Muscle layer of duodenum (tissue), 2 donors: ENCODE measurements at regions not wholly inside any gene's neighbourhood (a gene's known extent, or its start where the extent isn't known, plus 50 kb on each side); places are given as distances from the start of the nearest gene placed in this dataset.
"Not testable (repeated sequence)": the region's sequence is repeated elsewhere in the genome, so short reads cannot be mapped to it uniquely, and the experiment has no call there.

Experiments
- H3K27ac ChIP-seq: one replicate; pipeline ENCODE4 v1.7.0; 2013; ENCODE audit warnings: mild to moderate bottlenecking, low read length
- H3K27me3 ChIP-seq: one replicate; pipeline ENCODE4 v1.7.0; 2013; ENCODE audit warnings: low read depth, mild to moderate bottlenecking, control low read depth, low read length
- H3K36me3 ChIP-seq, 2 donors: one replicate each; pipeline ENCODE4 v1.7.0; 2013; ENCODE audit warnings: low read length in 2 of 2, control low read depth in 1 of 2, mild to moderate bottlenecking in 1 of 2; ENCODE audit not compliant: insufficient read depth in 2 of 2, control insufficient read depth in 1 of 2
- H3K4me1 ChIP-seq, 2 donors: one replicate each; pipeline ENCODE4 v1.7.0; 2013; ENCODE audit warnings: low read length in 2 of 2, mild to moderate bottlenecking in 2 of 2, control low read depth in 1 of 2, moderate library complexity in 1 of 2; ENCODE audit not compliant: insufficient read depth in 2 of 2, control insufficient read depth in 1 of 2
- H3K4me3 ChIP-seq, 2 donors: one replicate each; pipeline ENCODE4 v1.7.0; 2013; ENCODE audit warnings: low read length in 2 of 2, low read depth in 1 of 2, mild to moderate bottlenecking in 1 of 2
- H3K9me3 ChIP-seq, 2 donors: one replicate each; pipeline ENCODE4 v1.7.0; 2013; ENCODE audit warnings: low read length in 2 of 2, control low read depth in 1 of 2, mild to moderate bottlenecking in 1 of 2; ENCODE audit not compliant: control insufficient read depth in 1 of 2
- donor health status: healthy.

GRCh38 chr16:88201611-88202010, 181.1 kb upstream of the ZNF469 start:
- not testable (repeated sequence) for H3K27ac ChIP-seq, H3K9me3 ChIP-seq, H3K4me1 ChIP-seq, H3K36me3 ChIP-seq, H3K27me3 ChIP-seq, H3K4me3 ChIP-seq

GRCh38 chr16:88202207-88202745, 180.5 kb upstream of the ZNF469 start:
- Histone ChIP-seq H3K4me3 (no peak overlapping the region), H3K36me3 (no peaks in the 10 kb centered on the region), H3K4me1 (no peaks in the 10 kb centered on the region), H3K27me3 (no peaks in the 10 kb centered on the region), H3K9me3 (no peaks in the 10 kb centered on the region), H3K27ac (no peak overlapping the region)

- H3K27ac ChIP-seq, H3K36me3 ChIP-seq, H3K9me3 ChIP-seq, H3K4me1 ChIP-seq, H3K27me3 ChIP-seq, H3K4me3 ChIP-seq: not testable (repeated sequence)
Observed at GRCh38 chr16:88202856-88203681, 179.7 kb upstream of the ZNF469 start.

GRCh38 chr16:88204131-88205110, 178.3 kb upstream of the ZNF469 start:
- not testable (repeated sequence) for H3K27ac ChIP-seq, H3K9me3 ChIP-seq, H3K4me3 ChIP-seq, H3K36me3 ChIP-seq, H3K4me1 ChIP-seq, H3K27me3 ChIP-seq

GRCh38 chr16:88205482-88205881, 177.3 kb upstream of the ZNF469 start:
- not testable (repeated sequence) for H3K36me3 ChIP-seq

GRCh38 chr16:88206006-88206405, 176.8 kb upstream of the ZNF469 start:
- not testable (repeated sequence) for H3K36me3 ChIP-seq, H3K4me3 ChIP-seq, H3K27ac ChIP-seq, H3K4me1 ChIP-seq, H3K27me3 ChIP-seq, H3K9me3 ChIP-seq

More at GRCh38 chr16:88205482-88205881, 177.3 kb upstream of the ZNF469 start:
- H3K9me3 ChIP-seq, H3K4me1 ChIP-seq, H3K27ac ChIP-seq, H3K27me3 ChIP-seq, H3K4me3 ChIP-seq: not testable (repeated sequence)

GRCh38 chr16:88206516-88206915, 176.2 kb upstream of the ZNF469 start:
- H3K27me3 ChIP-seq, H3K9me3 ChIP-seq, H3K36me3 ChIP-seq, H3K4me1 ChIP-seq, H3K27ac ChIP-seq, H3K4me3 ChIP-seq: not testable (repeated sequence)

GRCh38 chr16:88208112-88208511, 174.6 kb upstream of the ZNF469 start:
- Histone ChIP-seq H3K36me3 (no peaks in the 10 kb centered on the region), H3K9me3 (no peaks in the 10 kb centered on the region), H3K4me3 (no peak overlapping the region), H3K4me1 (no peaks in the 10 kb centered on the region), H3K27me3 (no peaks in the 10 kb centered on the region), H3K27ac (no peak overlapping the region)

GRCh38 chr16:88208776-88209175, 174.0 kb upstream of the ZNF469 start:
- not testable (repeated sequence) for H3K9me3 ChIP-seq, H3K4me3 ChIP-seq, H3K36me3 ChIP-seq, H3K27me3 ChIP-seq, H3K4me1 ChIP-seq, H3K27ac ChIP-seq

GRCh38 chr16:88209579-88209978, 173.2 kb upstream of the ZNF469 start:
- not testable (repeated sequence) for H3K27me3 ChIP-seq, H3K4me3 ChIP-seq

GRCh38 chr16:88213937-88214336, 168.8 kb upstream of the ZNF469 start:
- H3K27me3 ChIP-seq, H3K9me3 ChIP-seq, H3K4me1 ChIP-seq, H3K27ac ChIP-seq, H3K4me3 ChIP-seq, H3K36me3 ChIP-seq: not testable (repeated sequence)

More at GRCh38 chr16:88209579-88209978, 173.2 kb upstream of the ZNF469 start:
- not testable (repeated sequence) for H3K4me1 ChIP-seq, H3K27ac ChIP-seq, H3K36me3 ChIP-seq, H3K9me3 ChIP-seq
